ENCODE measurements at regions not wholly inside any gene's neighbourhood (a gene's known extent, or its start where the extent isn't known, plus 50 kb on each side); places are given as distances from the start of the nearest gene placed in this dataset.

DNA sequence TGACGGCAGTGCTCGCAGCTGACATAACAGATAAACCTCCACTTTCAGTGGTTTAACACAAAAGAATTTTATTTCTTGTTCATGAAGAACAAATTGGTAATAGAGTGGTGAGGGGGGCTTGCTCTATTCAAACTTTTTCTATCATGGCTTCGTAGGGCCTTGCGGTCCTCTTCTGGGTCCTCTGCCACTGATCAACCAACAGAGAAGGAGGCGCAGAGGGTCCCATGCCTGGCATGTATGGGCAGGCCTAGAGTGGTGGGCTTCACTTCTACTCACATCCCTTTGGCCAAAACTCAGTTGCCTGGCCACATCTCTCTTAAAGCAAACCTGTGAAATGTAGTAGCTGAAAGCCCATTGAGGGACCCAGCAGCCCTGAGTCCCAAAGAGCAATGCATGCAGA lies 460.5 kb downstream of the SIPA1L2 start:
- DNase-seq (ENCODE audit: low read depth in 1 of 2, low spot score in 1 of 2): no peak
- Histone ChIP-seq H3K27ac (replicated peaks) (no peak overlapping the region), H3K4me3 (replicated peaks; ENCODE audit: insufficient read depth, low read length) (no peak overlapping the region), H3K27me3 (ENCODE audit: insufficient read depth, poor library complexity, severe bottlenecking) (no peaks in the 10 kb centered on the region)
- no peak for TF ChIP-seq POLR2AphosphoS5 (IDR thresholded peaks at IDR 0.05; ENCODE audit: low read depth)
- no peak for TF ChIP-seq SPI1 (IDR thresholded peaks at IDR 0.05; ENCODE audit: borderline replicate concordance, low read depth)
- TF ChIP-seq, protein P1, sequence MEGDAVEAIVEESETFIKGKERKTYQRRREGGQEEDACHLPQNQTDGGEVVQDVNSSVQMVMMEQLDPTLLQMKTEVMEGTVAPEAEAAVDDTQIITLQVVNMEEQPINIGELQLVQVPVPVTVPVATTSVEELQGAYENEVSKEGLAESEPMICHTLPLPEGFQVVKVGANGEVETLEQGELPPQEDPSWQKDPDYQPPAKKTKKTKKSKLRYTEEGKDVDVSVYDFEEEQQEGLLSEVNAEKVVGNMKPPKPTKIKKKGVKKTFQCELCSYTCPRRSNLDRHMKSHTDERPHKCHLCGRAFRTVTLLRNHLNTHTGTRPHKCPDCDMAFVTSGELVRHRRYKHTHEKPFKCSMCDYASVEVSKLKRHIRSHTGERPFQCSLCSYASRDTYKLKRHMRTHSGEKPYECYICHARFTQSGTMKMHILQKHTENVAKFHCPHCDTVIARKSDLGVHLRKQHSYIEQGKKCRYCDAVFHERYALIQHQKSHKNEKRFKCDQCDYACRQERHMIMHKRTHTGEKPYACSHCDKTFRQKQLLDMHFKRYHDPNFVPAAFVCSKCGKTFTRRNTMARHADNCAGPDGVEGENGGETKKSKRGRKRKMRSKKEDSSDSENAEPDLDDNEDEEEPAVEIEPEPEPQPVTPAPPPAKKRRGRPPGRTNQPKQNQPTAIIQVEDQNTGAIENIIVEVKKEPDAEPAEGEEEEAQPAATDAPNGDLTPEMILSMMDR (IDR thresholded peaks at IDR 0.05; ENCODE audit: insufficient read depth, low read length): no peak
- TF ChIP-seq, protein P2, sequence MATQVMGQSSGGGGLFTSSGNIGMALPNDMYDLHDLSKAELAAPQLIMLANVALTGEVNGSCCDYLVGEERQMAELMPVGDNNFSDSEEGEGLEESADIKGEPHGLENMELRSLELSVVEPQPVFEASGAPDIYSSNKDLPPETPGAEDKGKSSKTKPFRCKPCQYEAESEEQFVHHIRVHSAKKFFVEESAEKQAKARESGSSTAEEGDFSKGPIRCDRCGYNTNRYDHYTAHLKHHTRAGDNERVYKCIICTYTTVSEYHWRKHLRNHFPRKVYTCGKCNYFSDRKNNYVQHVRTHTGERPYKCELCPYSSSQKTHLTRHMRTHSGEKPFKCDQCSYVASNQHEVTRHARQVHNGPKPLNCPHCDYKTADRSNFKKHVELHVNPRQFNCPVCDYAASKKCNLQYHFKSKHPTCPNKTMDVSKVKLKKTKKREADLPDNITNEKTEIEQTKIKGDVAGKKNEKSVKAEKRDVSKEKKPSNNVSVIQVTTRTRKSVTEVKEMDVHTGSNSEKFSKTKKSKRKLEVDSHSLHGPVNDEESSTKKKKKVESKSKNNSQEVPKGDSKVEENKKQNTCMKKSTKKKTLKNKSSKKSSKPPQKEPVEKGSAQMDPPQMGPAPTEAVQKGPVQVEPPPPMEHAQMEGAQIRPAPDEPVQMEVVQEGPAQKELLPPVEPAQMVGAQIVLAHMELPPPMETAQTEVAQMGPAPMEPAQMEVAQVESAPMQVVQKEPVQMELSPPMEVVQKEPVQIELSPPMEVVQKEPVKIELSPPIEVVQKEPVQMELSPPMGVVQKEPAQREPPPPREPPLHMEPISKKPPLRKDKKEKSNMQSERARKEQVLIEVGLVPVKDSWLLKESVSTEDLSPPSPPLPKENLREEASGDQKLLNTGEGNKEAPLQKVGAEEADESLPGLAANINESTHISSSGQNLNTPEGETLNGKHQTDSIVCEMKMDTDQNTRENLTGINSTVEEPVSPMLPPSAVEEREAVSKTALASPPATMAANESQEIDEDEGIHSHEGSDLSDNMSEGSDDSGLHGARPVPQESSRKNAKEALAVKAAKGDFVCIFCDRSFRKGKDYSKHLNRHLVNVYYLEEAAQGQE (IDR thresholded peaks at IDR 0.05; ENCODE audit: insufficient replicate concordance, low read depth): no peak
- TF ChIP-seq GABPA (IDR thresholded peaks at IDR 0.05; ENCODE audit: low read depth): no peak

DNA sequence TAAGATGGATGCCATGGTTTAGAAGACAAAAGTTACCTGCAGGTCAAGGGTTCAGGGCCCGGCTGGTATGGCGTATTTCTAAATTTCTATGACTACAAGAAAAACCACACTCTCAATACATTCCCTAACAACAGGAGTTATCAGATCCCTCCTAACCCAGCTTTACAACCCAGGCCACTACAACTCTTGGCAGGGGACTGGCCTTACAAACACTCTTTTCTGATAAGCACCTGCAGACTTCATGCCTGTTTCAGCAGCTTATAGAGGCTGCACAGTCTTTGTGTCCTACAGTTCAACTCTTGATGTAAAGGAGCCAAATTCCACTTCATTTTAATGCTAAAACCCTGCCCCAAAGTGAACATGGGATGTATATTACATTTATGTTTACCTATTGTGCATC lies 461.4 kb downstream of the SIPA1L2 start:
- no peak for DNase-seq (ENCODE audit: low read depth in 1 of 2, low spot score in 1 of 2)
- TF ChIP-seq, protein P2 (IDR thresholded peaks at IDR 0.05; ENCODE audit: insufficient replicate concordance, low read depth): no peak
- no peak for TF ChIP-seq POLR2AphosphoS5 (IDR thresholded peaks at IDR 0.05; ENCODE audit: low read depth)
- TF ChIP-seq, protein P1 (IDR thresholded peaks at IDR 0.05; ENCODE audit: insufficient read depth, low read length): no peak
- no peak for TF ChIP-seq GABPA (IDR thresholded peaks at IDR 0.05; ENCODE audit: low read depth)
- no peak for TF ChIP-seq SPI1 (IDR thresholded peaks at IDR 0.05; ENCODE audit: borderline replicate concordance, low read depth)

DNA sequence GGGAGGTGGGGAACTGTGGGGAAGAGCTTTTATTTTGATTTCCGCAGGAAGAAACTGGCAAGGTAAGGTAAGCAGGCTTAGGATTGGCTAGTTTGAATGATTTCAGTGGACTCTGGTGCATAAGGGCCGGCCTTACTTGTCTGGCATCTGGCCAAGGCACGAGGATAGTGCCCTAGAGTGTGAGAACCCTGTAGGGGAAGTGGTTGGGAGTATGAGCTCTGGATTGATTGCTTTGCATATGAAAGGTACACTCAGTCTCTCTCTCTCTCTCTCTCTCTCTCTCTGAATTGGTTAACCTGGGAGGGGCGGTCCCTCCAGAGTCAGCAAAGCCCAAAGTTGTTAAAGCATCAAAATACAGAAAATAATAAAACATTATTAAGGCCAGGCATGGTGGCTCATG lies 463.0 kb downstream of the SIPA1L2 start:
- DNase-seq (ENCODE audit: low read depth in 1 of 2, low spot score in 1 of 2): no peak
- TF ChIP-seq, protein P1 (IDR thresholded peaks at IDR 0.05; ENCODE audit: insufficient read depth, low read length): no peak
- TF ChIP-seq SPI1 (IDR thresholded peaks at IDR 0.05; ENCODE audit: borderline replicate concordance, low read depth) (no peak), GABPA (IDR thresholded peaks at IDR 0.05; ENCODE audit: low read depth) (no peak), POLR2AphosphoS5 (IDR thresholded peaks at IDR 0.05; ENCODE audit: low read depth) (no peak)
- TF ChIP-seq, protein P2 (IDR thresholded peaks at IDR 0.05; ENCODE audit: insufficient replicate concordance, low read depth): no peak
- no peaks in the 10 kb centered on the region for H3K27me3 ChIP-seq (ENCODE audit: insufficient read depth, poor library complexity, severe bottlenecking)

More for the DNA sequence above, 461.4 kb downstream of the SIPA1L2 start:
- no peak overlapping the region for H3K27ac ChIP-seq (replicated peaks)
- H3K4me3 ChIP-seq (replicated peaks; ENCODE audit: insufficient read depth, low read length): no peak overlapping the region
- no peaks in the 10 kb centered on the region for H3K27me3 ChIP-seq (ENCODE audit: insufficient read depth, poor library complexity, severe bottlenecking)

More for the DNA sequence above, 463.0 kb downstream of the SIPA1L2 start:
- no peak overlapping the region for H3K27ac ChIP-seq (replicated peaks)
- no peak overlapping the region for H3K4me3 ChIP-seq (replicated peaks; ENCODE audit: insufficient read depth, low read length)
